ENCODE measurements at regions not wholly inside any gene's neighbourhood (a gene's known extent, or its start where the extent isn't known, plus 50 kb on each side); places are given as distances from the start of the nearest gene placed in this dataset.

- TF ChIP-seq CTCF (IDR thresholded peaks at IDR 0.05; ENCODE audit: low read depth, low read length, poor library complexity, severe bottlenecking) (no peak), EZH2phosphoT487 (IDR thresholded peaks at IDR 0.05; ENCODE audit: borderline replicate concordance, low read length) (no peak)
Observed at GRCh38 chr14:95442016-95442632, 74.3 kb downstream of the SYNE3 start.
